ENCODE measurements at regions not wholly inside any gene's neighbourhood (a gene's known extent, or its start where the extent isn't known, plus 50 kb on each side); places are given as distances from the start of the nearest gene placed in this dataset.

- intact Hi-C loops (cut with micrococcal nuclease; ENCODE audit: unreplicated experiment) (no loop called here), in situ Hi-C loops (cut with HindIII; ENCODE audit: low pct_unique_long_range_greater_than_20kb, low sequenced_read_pairs) (no loop called here)
- Histone ChIP-seq H3K4me3 (ENCODE audit: low read depth in 2 of 2, low read length in 2 of 2) (no peak overlapping the region), H3K9me3 (ENCODE audit: control insufficient read depth, insufficient read depth, low read depth, low read length) (no peaks in the 10 kb centered on the region), H3K27ac (ENCODE audit: low read length) (no peak overlapping the region), H3K27me3 (ENCODE audit: control insufficient read depth, insufficient read depth, low read length) (no peaks in the 10 kb centered on the region), H3K36me3 (ENCODE audit: control insufficient read depth, insufficient read depth, low read length) (no peaks in the 10 kb centered on the region), H3K4me1 (ENCODE audit: control insufficient read depth, insufficient read depth, low read length) (no peaks in the 10 kb centered on the region)
- ChIA-PET POLR2A (no interaction called here), CTCF (no interaction called here)
- DNase-seq (ENCODE audit: low read depth, low spot score) (no peak), ATAC-seq (no peak)
- no TSS peak for BruUV-seq (replicated peaks)
- no peak for TF ChIP-seq POLR2AphosphoS5 (IDR thresholded peaks at IDR 0.05; ENCODE audit: low read depth, low read length)
- TF ChIP-seq, protein P1, sequence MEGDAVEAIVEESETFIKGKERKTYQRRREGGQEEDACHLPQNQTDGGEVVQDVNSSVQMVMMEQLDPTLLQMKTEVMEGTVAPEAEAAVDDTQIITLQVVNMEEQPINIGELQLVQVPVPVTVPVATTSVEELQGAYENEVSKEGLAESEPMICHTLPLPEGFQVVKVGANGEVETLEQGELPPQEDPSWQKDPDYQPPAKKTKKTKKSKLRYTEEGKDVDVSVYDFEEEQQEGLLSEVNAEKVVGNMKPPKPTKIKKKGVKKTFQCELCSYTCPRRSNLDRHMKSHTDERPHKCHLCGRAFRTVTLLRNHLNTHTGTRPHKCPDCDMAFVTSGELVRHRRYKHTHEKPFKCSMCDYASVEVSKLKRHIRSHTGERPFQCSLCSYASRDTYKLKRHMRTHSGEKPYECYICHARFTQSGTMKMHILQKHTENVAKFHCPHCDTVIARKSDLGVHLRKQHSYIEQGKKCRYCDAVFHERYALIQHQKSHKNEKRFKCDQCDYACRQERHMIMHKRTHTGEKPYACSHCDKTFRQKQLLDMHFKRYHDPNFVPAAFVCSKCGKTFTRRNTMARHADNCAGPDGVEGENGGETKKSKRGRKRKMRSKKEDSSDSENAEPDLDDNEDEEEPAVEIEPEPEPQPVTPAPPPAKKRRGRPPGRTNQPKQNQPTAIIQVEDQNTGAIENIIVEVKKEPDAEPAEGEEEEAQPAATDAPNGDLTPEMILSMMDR (IDR thresholded peaks at IDR 0.05), result no peak
- TF ChIP-seq, protein P2, sequence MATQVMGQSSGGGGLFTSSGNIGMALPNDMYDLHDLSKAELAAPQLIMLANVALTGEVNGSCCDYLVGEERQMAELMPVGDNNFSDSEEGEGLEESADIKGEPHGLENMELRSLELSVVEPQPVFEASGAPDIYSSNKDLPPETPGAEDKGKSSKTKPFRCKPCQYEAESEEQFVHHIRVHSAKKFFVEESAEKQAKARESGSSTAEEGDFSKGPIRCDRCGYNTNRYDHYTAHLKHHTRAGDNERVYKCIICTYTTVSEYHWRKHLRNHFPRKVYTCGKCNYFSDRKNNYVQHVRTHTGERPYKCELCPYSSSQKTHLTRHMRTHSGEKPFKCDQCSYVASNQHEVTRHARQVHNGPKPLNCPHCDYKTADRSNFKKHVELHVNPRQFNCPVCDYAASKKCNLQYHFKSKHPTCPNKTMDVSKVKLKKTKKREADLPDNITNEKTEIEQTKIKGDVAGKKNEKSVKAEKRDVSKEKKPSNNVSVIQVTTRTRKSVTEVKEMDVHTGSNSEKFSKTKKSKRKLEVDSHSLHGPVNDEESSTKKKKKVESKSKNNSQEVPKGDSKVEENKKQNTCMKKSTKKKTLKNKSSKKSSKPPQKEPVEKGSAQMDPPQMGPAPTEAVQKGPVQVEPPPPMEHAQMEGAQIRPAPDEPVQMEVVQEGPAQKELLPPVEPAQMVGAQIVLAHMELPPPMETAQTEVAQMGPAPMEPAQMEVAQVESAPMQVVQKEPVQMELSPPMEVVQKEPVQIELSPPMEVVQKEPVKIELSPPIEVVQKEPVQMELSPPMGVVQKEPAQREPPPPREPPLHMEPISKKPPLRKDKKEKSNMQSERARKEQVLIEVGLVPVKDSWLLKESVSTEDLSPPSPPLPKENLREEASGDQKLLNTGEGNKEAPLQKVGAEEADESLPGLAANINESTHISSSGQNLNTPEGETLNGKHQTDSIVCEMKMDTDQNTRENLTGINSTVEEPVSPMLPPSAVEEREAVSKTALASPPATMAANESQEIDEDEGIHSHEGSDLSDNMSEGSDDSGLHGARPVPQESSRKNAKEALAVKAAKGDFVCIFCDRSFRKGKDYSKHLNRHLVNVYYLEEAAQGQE (IDR thresholded peaks at IDR 0.05; ENCODE audit: insufficient read depth in 1 of 2, low read depth in 2 of 2, low read length in 1 of 2), result no peak
- no peak for TF ChIP-seq SIN3A (IDR thresholded peaks at IDR 0.05; ENCODE audit: borderline replicate concordance, insufficient read depth, low read depth, low read length)
- TF ChIP-seq TCF7L2 (IDR thresholded peaks at IDR 0.05; ENCODE audit: low read depth, low read length), result no peak
Measured at GRCh38 chr2:60092781-60093180, 460.7 kb downstream of the BCL11A start.

DNA sequence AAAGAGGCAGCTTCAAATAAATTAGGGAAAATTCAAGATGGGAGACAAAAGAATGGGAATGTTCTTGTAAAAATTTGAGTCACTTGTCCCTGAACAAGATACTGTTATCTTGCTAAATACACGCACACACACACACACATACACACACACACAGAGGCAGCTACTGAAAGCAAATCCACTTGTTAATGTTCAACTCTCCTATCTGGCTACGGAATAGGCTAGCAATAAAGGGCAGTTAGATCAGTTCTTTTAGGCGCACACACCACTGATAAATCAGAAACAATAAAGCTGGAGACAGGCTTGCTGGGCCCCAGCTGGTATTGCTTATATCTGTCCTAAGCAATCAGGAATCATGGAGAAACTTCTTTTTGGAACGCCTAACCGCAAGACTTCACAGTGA, 461.6 kb downstream of the BCL11A start:
- ATAC-seq, result no peak
- Histone ChIP-seq H3K27me3 (ENCODE audit: control insufficient read depth, insufficient read depth, low read length) (no peaks in the 10 kb centered on the region), H3K36me3 (ENCODE audit: control insufficient read depth, insufficient read depth, low read length) (no peaks in the 10 kb centered on the region), H3K27ac (ENCODE audit: low read length) (no peak overlapping the region), H3K4me1 (ENCODE audit: control insufficient read depth, insufficient read depth, low read length) (no peaks in the 10 kb centered on the region), H3K9me3 (ENCODE audit: control insufficient read depth, insufficient read depth, low read depth, low read length) (no peaks in the 10 kb centered on the region), H3K4me3 (ENCODE audit: low read depth in 2 of 2, low read length in 2 of 2) (no peak overlapping the region)
- no peak for TF ChIP-seq SIN3A (IDR thresholded peaks at IDR 0.05; ENCODE audit: borderline replicate concordance, insufficient read depth, low read depth, low read length)
- TF ChIP-seq, protein P1 (IDR thresholded peaks at IDR 0.05), result no peak
- no peak for TF ChIP-seq POLR2AphosphoS5 (IDR thresholded peaks at IDR 0.05; ENCODE audit: low read depth, low read length)
- TF ChIP-seq TCF7L2 (IDR thresholded peaks at IDR 0.05; ENCODE audit: low read depth, low read length), result no peak
- TF ChIP-seq, protein P2 (IDR thresholded peaks at IDR 0.05; ENCODE audit: insufficient read depth in 1 of 2, low read depth in 2 of 2, low read length in 1 of 2), result no peak
- CTCF ChIA-PET, result no interaction called here
- DNase-seq (ENCODE audit: low read depth, low spot score), result no peak
- BruUV-seq (replicated peaks), result no TSS peak
- in situ Hi-C loops (cut with HindIII; ENCODE audit: low pct_unique_long_range_greater_than_20kb, low sequenced_read_pairs) (no loop called here), intact Hi-C loops (cut with micrococcal nuclease; ENCODE audit: unreplicated experiment) (no loop called here)
- POLR2A ChIA-PET, result interaction anchor here (0.6 kb wide), 1 partner anchor 43 kb away, joined by 3 read pairs; no protein-coding TSS in a partner anchor
